ENCODE measurements at regions not wholly inside any gene's neighbourhood (a gene's known extent, or its start where the extent isn't known, plus 50 kb on each side); places are given as distances from the start of the nearest gene placed in this dataset.

DNA sequence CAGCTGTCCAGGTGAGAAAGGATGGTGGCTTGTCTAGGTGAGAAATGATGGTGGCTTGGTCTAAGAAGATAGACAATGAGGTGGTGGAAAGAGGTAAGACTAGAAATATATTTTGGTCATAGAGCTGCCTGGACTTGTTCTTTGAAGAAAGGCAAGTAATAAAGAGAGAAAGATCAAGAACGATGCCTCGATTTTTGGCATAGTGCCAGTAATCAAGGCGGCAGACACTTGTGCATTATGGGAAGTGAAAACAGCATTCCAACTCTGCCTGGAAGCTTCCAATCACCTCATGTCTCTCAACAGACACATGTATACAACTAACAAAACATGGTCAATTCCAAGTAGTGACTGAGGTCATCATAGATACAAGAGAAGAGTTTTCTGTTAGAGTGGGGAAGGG, 423.8 kb upstream of the NRP1 start:
- no peaks in the 10 kb centered on the region for H3K9me3 ChIP-seq (ENCODE audit: control insufficient read depth, low read length, poor library complexity, severe bottlenecking)
- H3K27ac Mint-ChIP-seq: no peak overlapping the region
- no peaks in the 10 kb centered on the region for H3K4me1 Mint-ChIP-seq
- no peak for DNase-seq
- H3K36me3 Mint-ChIP-seq (ENCODE audit: low read depth): no peaks in the 10 kb centered on the region
- H3K27me3 Mint-ChIP-seq: no peaks in the 10 kb centered on the region
- no peak for ATAC-seq
- H3K4me3 Mint-ChIP-seq: no peak overlapping the region

DNA sequence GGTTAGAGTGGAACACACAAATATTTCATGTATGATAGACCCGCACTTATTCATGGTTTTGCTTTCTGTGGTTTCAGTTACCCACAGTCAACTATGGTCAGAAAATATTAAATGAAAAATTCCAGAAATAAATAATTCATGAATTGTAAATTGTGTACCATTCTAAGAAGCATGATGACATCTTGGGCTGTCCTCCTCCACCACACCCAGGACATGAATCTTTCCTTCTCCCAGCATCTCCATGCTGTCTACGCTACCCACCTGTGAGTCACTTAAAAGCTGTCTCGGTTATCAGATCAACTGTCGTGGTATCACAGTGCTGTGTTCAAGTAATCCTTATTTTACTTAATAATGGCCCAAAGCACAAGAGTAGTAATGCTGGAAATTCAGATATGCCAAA, 419.6 kb upstream of the NRP1 start:
- H3K4me1 Mint-ChIP-seq: no peaks in the 10 kb centered on the region
- H3K27me3 Mint-ChIP-seq: no peaks in the 10 kb centered on the region
- H3K4me3 Mint-ChIP-seq: no peak overlapping the region
- no peak overlapping the region for H3K27ac Mint-ChIP-seq
- H3K9me3 ChIP-seq (ENCODE audit: control insufficient read depth, low read length, poor library complexity, severe bottlenecking): no peaks in the 10 kb centered on the region
- H3K36me3 Mint-ChIP-seq (ENCODE audit: low read depth): no peaks in the 10 kb centered on the region
- DNase-seq: no peak
- no peak for ATAC-seq

DNA sequence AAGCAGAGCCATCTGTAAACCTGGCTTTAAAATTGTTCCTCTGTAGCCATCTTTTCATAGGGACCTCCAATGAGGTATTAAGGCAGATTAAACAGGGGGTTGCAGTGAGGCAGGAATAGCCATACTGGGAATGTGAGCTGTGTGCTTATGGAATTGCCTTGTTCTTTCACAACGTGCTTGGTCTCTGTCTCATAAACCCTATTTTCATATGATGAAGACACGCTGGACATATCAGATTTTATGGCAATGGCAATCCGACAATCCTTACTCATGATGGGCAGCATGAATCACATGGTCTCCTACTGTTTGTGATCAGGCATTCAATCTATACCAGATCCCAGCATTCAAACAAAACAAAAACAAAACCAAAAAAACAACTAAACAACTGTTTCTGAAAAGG, 418.9 kb upstream of the NRP1 start:
- ATAC-seq (no peak), DNase-seq (no peak)
- Mint-ChIP-seq H3K27me3 (no peaks in the 10 kb centered on the region), H3K4me3 (no peak overlapping the region), H3K36me3 (ENCODE audit: low read depth) (no peaks in the 10 kb centered on the region), H3K27ac (no peak overlapping the region), H3K4me1 (no peaks in the 10 kb centered on the region)
- H3K9me3 ChIP-seq (ENCODE audit: control insufficient read depth, low read length, poor library complexity, severe bottlenecking): no peaks in the 10 kb centered on the region

DNA sequence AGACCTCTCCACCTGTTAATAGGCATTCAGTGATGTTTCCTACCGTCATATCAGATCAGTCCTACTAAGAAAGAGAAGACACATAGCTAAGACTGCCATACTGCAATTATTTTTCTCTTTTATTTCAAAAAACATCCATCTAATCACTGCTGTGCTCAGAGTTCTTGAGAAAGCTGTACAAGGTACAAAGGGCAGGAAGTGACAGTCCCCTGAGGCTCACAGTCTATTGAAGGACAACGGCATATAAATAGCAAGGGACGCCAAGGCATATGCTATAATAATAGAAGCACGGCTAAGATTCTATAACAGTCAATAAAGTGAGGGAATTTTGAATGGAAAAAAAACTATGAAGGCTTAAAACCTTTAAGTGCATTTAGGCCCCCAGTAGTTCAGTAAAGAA, 415.3 kb upstream of the NRP1 start:
- no peaks in the 10 kb centered on the region for H3K4me1 Mint-ChIP-seq
- H3K4me3 Mint-ChIP-seq: no peak overlapping the region
- H3K36me3 Mint-ChIP-seq (ENCODE audit: low read depth): no peaks in the 10 kb centered on the region
- ATAC-seq (no peak), DNase-seq (no peak)
- H3K9me3 ChIP-seq (ENCODE audit: control insufficient read depth, low read length, poor library complexity, severe bottlenecking): no peaks in the 10 kb centered on the region
- no peaks in the 10 kb centered on the region for H3K27me3 Mint-ChIP-seq
- H3K27ac Mint-ChIP-seq: no peak overlapping the region

DNA sequence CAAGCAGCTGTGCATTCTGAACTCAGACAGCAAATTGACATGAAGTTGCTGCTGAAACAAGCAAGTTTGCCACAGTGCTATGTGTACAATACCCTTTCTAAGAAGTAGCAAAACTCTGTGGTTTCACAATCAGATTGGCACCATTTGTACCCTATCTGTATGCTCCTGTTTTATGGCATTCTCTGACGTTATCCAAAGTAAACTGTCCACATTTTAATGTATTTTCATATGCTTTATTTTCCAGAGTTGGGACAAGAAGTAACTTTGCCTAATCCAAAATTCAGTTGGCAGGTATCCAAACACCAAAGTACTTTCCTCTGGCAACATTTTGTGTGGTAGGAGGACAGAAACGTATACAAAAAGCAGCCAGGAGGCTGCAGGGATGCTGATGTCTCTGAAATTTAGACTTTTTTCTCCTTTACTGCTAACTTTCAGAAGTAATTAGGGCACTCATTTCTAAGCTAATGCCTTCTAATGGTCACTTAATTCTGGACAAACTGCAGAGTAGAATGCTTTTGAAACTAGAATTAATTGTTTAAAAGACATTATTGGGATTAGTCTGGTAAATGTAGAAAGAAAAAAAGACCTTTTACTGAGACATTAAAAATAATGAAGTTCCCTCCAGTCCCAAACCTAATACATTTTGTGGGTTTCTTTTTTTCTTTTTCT, 414.7 kb upstream of the NRP1 start:
- DNase-seq (no peak), ATAC-seq (no peak)
- H3K36me3 Mint-ChIP-seq (ENCODE audit: low read depth): no peaks in the 10 kb centered on the region
- H3K27me3 Mint-ChIP-seq: no peaks in the 10 kb centered on the region
- H3K9me3 ChIP-seq (ENCODE audit: control insufficient read depth, low read length, poor library complexity, severe bottlenecking): no peaks in the 10 kb centered on the region
- no peaks in the 10 kb centered on the region for H3K4me1 Mint-ChIP-seq
- no peak overlapping the region for H3K4me3 Mint-ChIP-seq
- H3K27ac Mint-ChIP-seq: no peak overlapping the region

DNA sequence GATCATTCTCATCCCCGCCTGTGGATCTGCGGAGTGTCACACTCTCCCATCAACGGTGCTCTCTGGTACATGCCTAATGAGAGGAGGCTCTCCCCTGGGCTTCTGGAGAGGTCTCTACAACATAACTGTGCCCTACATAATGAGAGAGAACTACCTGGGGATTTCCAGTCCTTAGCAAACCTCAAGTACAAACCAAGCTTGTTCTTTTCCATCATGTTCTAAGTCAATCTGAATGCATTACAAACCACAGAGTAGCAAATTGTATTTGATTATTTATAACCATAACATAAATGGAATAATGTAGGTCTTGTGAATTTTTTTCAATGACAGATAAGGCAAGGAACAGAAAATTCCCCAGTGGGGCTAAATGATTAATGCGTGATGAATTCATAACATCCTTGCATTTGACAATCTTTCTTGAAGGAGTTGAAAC, 412.4 kb upstream of the NRP1 start:
- no peaks in the 10 kb centered on the region for H3K9me3 ChIP-seq (ENCODE audit: control insufficient read depth, low read length, poor library complexity, severe bottlenecking)
- ATAC-seq (no peak), DNase-seq (no peak)
- Mint-ChIP-seq H3K27ac (no peak overlapping the region), H3K4me1 (no peaks in the 10 kb centered on the region), H3K4me3 (no peak overlapping the region), H3K27me3 (no peaks in the 10 kb centered on the region), H3K36me3 (ENCODE audit: low read depth) (no peaks in the 10 kb centered on the region)

DNA sequence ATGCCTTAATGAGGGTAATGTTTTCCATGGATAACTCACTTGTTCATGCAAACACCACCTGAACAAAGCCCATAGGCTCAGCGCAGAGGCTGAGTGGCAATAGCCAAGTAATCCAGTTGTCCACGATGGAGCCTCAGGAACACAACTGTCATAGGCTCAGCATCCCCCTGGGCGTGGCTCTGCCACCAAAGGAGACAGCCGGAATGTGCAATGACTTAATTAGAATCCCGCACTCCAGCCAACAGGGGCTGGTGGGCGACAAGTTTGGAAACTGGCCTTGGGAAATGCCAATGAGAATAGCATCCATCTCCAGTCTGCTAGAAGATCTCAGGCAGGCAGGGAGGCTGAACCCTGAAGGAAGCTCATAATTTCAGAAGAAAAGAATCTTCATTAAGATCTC, 411.7 kb upstream of the NRP1 start:
- DNase-seq (no peak), ATAC-seq (no peak)
- Mint-ChIP-seq H3K4me3 (no peak overlapping the region), H3K36me3 (ENCODE audit: low read depth) (no peaks in the 10 kb centered on the region), H3K4me1 (no peaks in the 10 kb centered on the region), H3K27me3 (no peaks in the 10 kb centered on the region), H3K27ac (no peak overlapping the region)
- H3K9me3 ChIP-seq (ENCODE audit: control insufficient read depth, low read length, poor library complexity, severe bottlenecking): no peaks in the 10 kb centered on the region

DNA sequence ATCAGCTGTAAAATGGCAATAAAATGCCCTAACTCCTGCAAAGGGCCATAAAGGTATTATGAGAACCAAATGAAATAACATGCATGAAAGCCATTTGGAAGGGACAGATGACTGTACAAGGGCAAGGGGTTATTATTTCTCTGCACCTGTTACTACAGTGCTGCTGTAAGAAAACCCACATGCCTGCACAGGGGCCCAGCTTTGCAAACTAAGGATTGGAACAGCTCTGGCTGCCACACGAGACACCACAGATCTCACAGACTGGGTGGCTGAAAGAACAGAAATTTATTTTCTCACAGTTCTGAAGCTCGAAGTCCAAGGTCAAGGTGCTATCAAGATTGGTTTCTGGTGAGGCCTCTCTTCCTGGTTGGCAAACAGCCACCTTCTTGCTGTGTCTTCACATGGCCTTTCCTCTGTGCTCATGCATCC, 409.0 kb upstream of the NRP1 start:
- DNase-seq (no peak), ATAC-seq (no peak)
- Mint-ChIP-seq H3K27me3 (no peaks in the 10 kb centered on the region), H3K36me3 (ENCODE audit: low read depth) (no peaks in the 10 kb centered on the region), H3K27ac (no peak overlapping the region), H3K4me1 (no peaks in the 10 kb centered on the region), H3K4me3 (no peak overlapping the region)
- H3K9me3 ChIP-seq (ENCODE audit: control insufficient read depth, low read length, poor library complexity, severe bottlenecking): no peaks in the 10 kb centered on the region

DNA sequence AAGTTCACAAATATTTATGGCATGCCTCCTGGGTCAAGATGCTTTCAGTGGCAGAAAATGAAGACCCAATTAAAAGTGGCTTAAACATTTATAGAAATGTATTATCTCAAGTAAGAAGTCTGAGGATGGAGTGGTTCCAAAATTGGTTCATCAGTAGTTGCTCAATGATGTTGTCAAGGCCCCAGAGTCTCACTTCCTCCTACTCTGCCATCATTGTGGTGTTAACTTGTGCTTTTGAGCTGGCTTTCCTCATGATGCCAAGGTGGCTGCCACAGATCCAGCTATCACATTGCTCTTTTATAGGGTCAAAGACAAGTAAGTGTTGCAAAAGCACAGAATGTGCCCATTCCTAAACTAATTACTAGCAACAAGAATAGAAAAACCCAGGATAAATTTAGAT, 404.6 kb upstream of the NRP1 start:
- no peak for ATAC-seq
- Mint-ChIP-seq H3K27me3 (peaks cover 11% of the 10 kb centered on the region), H3K27ac (no peak overlapping the region)

DNA sequence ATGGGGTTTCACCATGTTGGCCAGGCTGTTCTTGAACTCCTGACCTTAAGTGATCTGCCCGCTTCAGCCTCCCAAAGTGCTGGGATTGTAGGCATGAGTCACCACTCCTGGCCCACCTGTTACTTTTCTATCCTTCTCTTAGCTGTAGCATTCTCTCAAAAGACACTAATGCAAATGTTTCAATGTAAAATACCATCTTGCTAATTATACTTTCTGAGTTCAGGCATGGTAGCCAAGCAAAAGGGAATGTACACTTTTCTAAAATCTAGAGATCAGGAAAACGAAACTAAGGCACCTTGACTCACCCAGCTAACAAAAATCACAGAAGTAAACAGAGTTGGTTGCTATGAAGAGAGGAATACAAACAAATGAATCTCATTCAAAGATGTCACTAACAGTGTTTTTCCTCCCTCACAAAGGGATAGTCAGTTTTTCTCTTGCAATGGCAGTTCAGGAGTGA, 401.0 kb upstream of the NRP1 start:
- no peak overlapping the region for H3K4me3 Mint-ChIP-seq

More for the DNA sequence above, 404.6 kb upstream of the NRP1 start:
- Mint-ChIP-seq H3K4me1 (peaks cover 7% of the 10 kb centered on the region), H3K36me3 (ENCODE audit: low read depth) (peaks cover 3% of the 10 kb centered on the region), H3K4me3 (no peak overlapping the region)
- no peaks in the 10 kb centered on the region for H3K9me3 ChIP-seq (ENCODE audit: control insufficient read depth, low read length, poor library complexity, severe bottlenecking)
- no peak for DNase-seq

DNA sequence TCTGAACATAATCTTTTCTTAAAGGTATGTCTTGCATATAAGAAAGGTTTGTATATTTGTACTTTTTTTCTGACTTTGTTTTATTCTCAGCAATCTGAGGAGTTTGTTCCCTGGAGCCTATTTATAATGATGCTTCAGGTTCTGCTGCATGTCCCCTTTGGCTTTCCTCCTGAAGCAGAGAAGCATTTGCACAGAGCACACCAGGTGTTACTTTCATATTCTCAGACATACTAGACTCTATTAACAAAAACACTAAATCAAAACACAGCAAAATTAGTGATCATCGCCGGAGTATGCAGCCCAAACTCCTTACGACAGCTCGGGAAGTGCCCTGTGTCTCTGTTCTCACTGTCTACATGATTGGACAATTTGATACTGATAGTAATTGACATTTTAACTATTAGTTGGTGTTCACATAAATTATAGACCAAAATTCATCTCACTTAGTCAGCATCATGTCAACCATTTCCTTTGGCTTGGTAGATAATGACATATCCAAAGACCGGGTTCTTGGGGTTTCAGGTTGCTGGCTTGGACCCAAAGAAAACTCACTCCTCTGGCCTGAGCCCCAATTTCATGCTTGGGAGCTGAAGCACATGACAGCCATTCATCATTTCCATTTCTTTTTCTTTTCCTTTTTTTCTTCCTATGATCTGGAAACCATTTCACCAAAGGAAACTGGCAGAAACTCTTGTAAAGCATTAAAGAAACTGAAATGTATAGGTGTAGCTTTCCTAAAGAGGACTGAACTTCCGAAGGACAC, 400.1 kb upstream of the NRP1 start:
- peaks cover 20% of the 10 kb centered on the region for H3K27me3 Mint-ChIP-seq
- no peaks in the 10 kb centered on the region for H3K9me3 ChIP-seq (ENCODE audit: control insufficient read depth, low read length, poor library complexity, severe bottlenecking)
- no peak overlapping the region for H3K4me3 Mint-ChIP-seq

More for the DNA sequence above, 401.0 kb upstream of the NRP1 start:
- Mint-ChIP-seq H3K27ac (no peak overlapping the region), H3K36me3 (ENCODE audit: low read depth) (peaks cover 3% of the 10 kb centered on the region), H3K4me1 (peaks cover 7% of the 10 kb centered on the region), H3K27me3 (peaks cover 11% of the 10 kb centered on the region)
- DNase-seq (no peak), ATAC-seq (no peak)
- no peaks in the 10 kb centered on the region for H3K9me3 ChIP-seq (ENCODE audit: control insufficient read depth, low read length, poor library complexity, severe bottlenecking)

DNA sequence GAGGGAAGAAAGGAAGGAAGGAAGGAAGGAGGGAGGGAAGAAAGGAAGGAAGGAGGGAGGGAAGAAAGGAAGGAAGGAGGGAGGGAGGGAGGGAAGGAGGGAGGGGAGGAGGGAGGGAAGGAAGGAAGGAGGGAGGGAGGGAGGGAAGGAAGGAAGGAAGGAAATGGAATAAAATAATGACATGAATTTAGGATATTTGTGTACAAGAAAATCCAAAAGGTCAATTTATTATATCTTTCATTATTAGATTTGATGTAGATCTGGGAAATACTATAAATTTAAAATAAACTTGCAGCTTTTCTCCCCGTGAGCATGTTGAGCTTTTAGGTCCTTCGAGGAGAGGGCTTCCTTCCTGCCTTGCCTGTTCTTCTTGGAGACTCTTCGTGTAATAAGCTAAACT, 398.6 kb upstream of the NRP1 start:
- Mint-ChIP-seq H3K36me3 (ENCODE audit: low read depth) (peaks cover 3% of the 10 kb centered on the region), H3K27ac (no peak overlapping the region), H3K27me3 (peaks cover 29% of the 10 kb centered on the region), H3K4me3 (no peak overlapping the region), H3K4me1 (peaks cover 7% of the 10 kb centered on the region)
- no peak for DNase-seq
- no peaks in the 10 kb centered on the region for H3K9me3 ChIP-seq (ENCODE audit: control insufficient read depth, low read length, poor library complexity, severe bottlenecking)
- ATAC-seq: no peak

More for the DNA sequence above, 400.1 kb upstream of the NRP1 start:
- H3K36me3 Mint-ChIP-seq (ENCODE audit: low read depth): peaks cover 3% of the 10 kb centered on the region
- peaks cover 7% of the 10 kb centered on the region for H3K4me1 Mint-ChIP-seq
- no peak overlapping the region for H3K27ac Mint-ChIP-seq
- no peak for ATAC-seq
- no peak for DNase-seq

DNA sequence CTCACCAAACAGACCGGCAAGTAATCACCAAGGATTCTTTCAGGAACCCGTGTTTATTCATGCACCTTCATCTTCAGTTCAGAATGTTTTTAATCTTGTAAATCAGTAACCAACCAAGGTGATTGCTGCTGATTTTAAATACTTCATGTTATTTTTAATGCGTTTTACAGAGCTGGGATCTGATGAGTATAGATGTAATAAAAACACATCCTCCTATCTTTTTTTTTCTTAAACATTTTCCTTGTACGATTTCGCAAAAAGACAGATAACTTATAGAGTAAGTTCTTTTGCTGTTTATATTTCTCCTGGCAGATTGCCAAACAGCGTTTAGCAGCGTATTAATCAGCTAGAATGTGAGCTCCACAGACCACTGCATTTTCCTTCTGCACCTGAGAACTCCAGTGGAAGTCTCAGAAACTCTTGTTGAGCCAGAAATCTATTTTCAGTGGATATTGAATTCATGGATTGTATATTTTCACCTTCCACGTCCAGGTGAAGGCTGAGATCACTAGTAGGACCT, 397.8 kb upstream of the NRP1 start:
- no peak overlapping the region for H3K27ac Mint-ChIP-seq
- no peak overlapping the region for H3K4me3 Mint-ChIP-seq

More for the DNA sequence above, 397.8 kb upstream of the NRP1 start:
- ATAC-seq (no peak), DNase-seq (no peak)
- peaks cover 3% of the 10 kb centered on the region for H3K36me3 Mint-ChIP-seq (ENCODE audit: low read depth)
- no peaks in the 10 kb centered on the region for H3K9me3 ChIP-seq (ENCODE audit: control insufficient read depth, low read length, poor library complexity, severe bottlenecking)
- H3K27me3 Mint-ChIP-seq: peaks cover 29% of the 10 kb centered on the region
- peaks cover 7% of the 10 kb centered on the region for H3K4me1 Mint-ChIP-seq
